T-cell (primary cell): ENCODE measurements at regions not wholly inside any gene's neighbourhood (a gene's known extent, or its start where the extent isn't known, plus 50 kb on each side); places are given as distances from the start of the nearest gene placed in this dataset.

Source experiments
- ATAC-seq, 4 experiments: fragments of 200-7000 bp in 3 of 4; fragments of 150-1000 bp in 1 of 4; cut with Tn5 transposase; replicated peaks in 1 of 4; 1 replicate in 3 of 4; 2 replicates in 1 of 4; pipeline ENCODE4 v1.10.0; 2021; ENCODE audit warnings: moderate library complexity in 3 of 4, mild to moderate bottlenecking in 2 of 4, moderate number of reproducible peaks in 1 of 4
- CTCF ChIA-PET, 2 donors: fragments of 300-600 bp; sonication (Branson Sonifier 250); formaldehyde crosslinking; loops; one replicate each; lab custom pipeline; 2022; ENCODE audit warnings: antibody characterized with exemption in 2 of 2; lab: Charles Lee
- POLR2A ChIA-PET, 2 donors: fragments of 300-600 bp; sonication (Branson Sonifier 250); formaldehyde crosslinking; loops; one replicate each; lab custom pipeline; 2022; ENCODE audit warnings: antibody characterized with exemption in 2 of 2; lab: Charles Lee
- DNase-seq, 35 experiments: peaks; one replicate each; pipeline versions ENCODE4 v3.0.0 to v3.0.0-alpha.2; 2013 to 2023
- H3K27ac ChIP-seq: one replicate; pipeline ENCODE4 v1.5.1; 2013; ENCODE audit warnings: low read length
- H3K27me3 ChIP-seq, 2 experiments: replicated peaks in 1 of 2; 1 replicate in 1 of 2; 2 replicates in 1 of 2; pipeline versions ENCODE4 v1.6.1 to v1.7.0; 2013; ENCODE audit warnings: low read length in 1 of 2, mixed read lengths in 1 of 2; ENCODE audit not compliant: control insufficient read depth in 2 of 2, insufficient read depth in 2 of 2; ENCODE audit errors: extremely low read depth in 1 of 2
- H3K36me3 ChIP-seq, 2 donors: 1 replicate in 1 of 2; 2 replicates in 1 of 2; pipeline versions ENCODE4 v1.6.1 to v1.7.0; 2013; ENCODE audit warnings: low read length in 1 of 2; ENCODE audit not compliant: control insufficient read depth in 2 of 2, insufficient read depth in 1 of 2; ENCODE audit errors: extremely low read depth in 1 of 2
- H3K4me1 ChIP-seq, 2 experiments: 1 replicate in 1 of 2; 2 replicates in 1 of 2; pipeline versions ENCODE4 v1.6.1 to v1.7.0; 2013; ENCODE audit warnings: low read length in 2 of 2, mixed read lengths in 1 of 2; ENCODE audit not compliant: insufficient read depth in 2 of 2, control insufficient read depth in 1 of 2; ENCODE audit errors: extremely low read depth in 1 of 2
- H3K4me3 ChIP-seq, 2 donors: 1 replicate in 1 of 2; 2 replicates in 1 of 2; pipeline versions ENCODE4 v1.5.1 to v1.7.0; 2013; ENCODE audit warnings: mild to moderate bottlenecking in 2 of 2, low read length in 1 of 2, moderate library complexity in 1 of 2; ENCODE audit not compliant: control insufficient read depth in 1 of 2; ENCODE audit errors: extremely low read depth in 1 of 2
- H3K9me3 ChIP-seq: 2 replicates; pipeline ENCODE4 v1.7.0; 2013
- H3K27ac Mint-ChIP-seq, 2 donors: one replicate each; pipeline ENCODE4 v1.8.0; 2020 to 2021; ENCODE audit warnings: mild to moderate bottlenecking in 2 of 2, mixed read lengths in 2 of 2
- H3K27me3 Mint-ChIP-seq, 2 donors: one replicate each; pipeline ENCODE4 v1.8.0; 2021 to 2022; ENCODE audit warnings: mixed read lengths in 2 of 2
- H3K36me3 Mint-ChIP-seq: one replicate; pipeline ENCODE4 v1.8.0; 2021; ENCODE audit warnings: mixed read lengths
- H3K4me1 Mint-ChIP-seq, 3 donors: one replicate each; pipeline ENCODE4 v1.8.0; 2020 to 2022; ENCODE audit warnings: mixed read lengths in 3 of 3, mild to moderate bottlenecking in 1 of 3
- H3K4me3 Mint-ChIP-seq, 3 donors: one replicate each; pipeline ENCODE4 v1.8.0; 2020 to 2022; ENCODE audit warnings: mild to moderate bottlenecking in 3 of 3, mixed read lengths in 3 of 3, moderate library complexity in 3 of 3
- H3K9me3 Mint-ChIP-seq, 3 donors: one replicate each; pipeline ENCODE4 v1.8.0; 2020 to 2022; ENCODE audit warnings: mixed read lengths in 3 of 3
- WGBS: methylation state at CpG from one replicate; pipeline ENCODE4 v1.1.5; 2013; ENCODE audit warnings: missing lambda C conversion rate; ENCODE audit not compliant: insufficient coverage; 5-methylcytosine and 5-hydroxymethylcytosine counted together

- no peak for ATAC-seq
- 79% methylated on average over 13 of the region's 13 CpGs for WGBS
- POLR2A ChIA-PET = no interaction called here
- no peaks in the 10 kb centered on the region for H3K4me1 Mint-ChIP-seq
- no peak overlapping the region for H3K4me3 ChIP-seq
- H3K4me3 Mint-ChIP-seq = no peak overlapping the region
- CTCF ChIA-PET = no interaction called here
- no peaks in the 10 kb centered on the region for H3K4me1 ChIP-seq
- no peaks in the 10 kb centered on the region for H3K9me3 Mint-ChIP-seq
- no peaks in the 10 kb centered on the region for H3K36me3 ChIP-seq
- H3K36me3 Mint-ChIP-seq = no peaks in the 10 kb centered on the region
- peaks cover 0 to 24% of the 10 kb centered on the region in 2 experiments for H3K27me3 ChIP-seq
- H3K27me3 Mint-ChIP-seq = peaks cover 10 to 30% of the 10 kb centered on the region in 2 donors
- no peak for DNase-seq
- no peak overlapping the region for H3K27ac ChIP-seq
- H3K9me3 ChIP-seq = no peaks in the 10 kb centered on the region
- no peak overlapping the region for H3K27ac Mint-ChIP-seq
These were observed 78.7 kb downstream of the ISG20 start for GRCh38 chr15:88717382-88718031.

GRCh38 chr15:88718731-88719130 lies 79.9 kb downstream of the ISG20 start:
- Histone ChIP-seq H3K9me3 (no peaks in the 10 kb centered on the region), H3K4me1 (no peaks in the 10 kb centered on the region), H3K27ac (no peak overlapping the region), H3K27me3 (peaks cover 0 to 24% of the 10 kb centered on the region in 2 experiments), H3K4me3 (no peak overlapping the region), H3K36me3 (no peaks in the 10 kb centered on the region)
- ATAC-seq (no peak), DNase-seq (no peak)
- peaks cover 0 to 6% (median 0%) of the 10 kb centered on the region in 3 donors for H3K9me3 Mint-ChIP-seq
- peaks cover 12 to 27% of the 10 kb centered on the region in 2 donors for H3K27me3 Mint-ChIP-seq
- CTCF ChIA-PET = no interaction called here
- H3K4me3 Mint-ChIP-seq = no peak overlapping the region
- no peak overlapping the region for H3K27ac Mint-ChIP-seq
- POLR2A ChIA-PET = no interaction called here
- no peaks in the 10 kb centered on the region for H3K4me1 Mint-ChIP-seq
- WGBS = no CpG with 5 or more reads among the region's 3 CpGs
- H3K36me3 Mint-ChIP-seq = no peaks in the 10 kb centered on the region

- Mint-ChIP-seq H3K27ac (no peak overlapping the region), H3K9me3 (peaks cover 0 to 6% (median 0%) of the 10 kb centered on the region in 3 donors), H3K4me3 (no peak overlapping the region), H3K27me3 (peaks cover 9 to 27% of the 10 kb centered on the region in 2 donors), H3K4me1 (no peaks in the 10 kb centered on the region), H3K36me3 (no peaks in the 10 kb centered on the region)
- no peaks in the 10 kb centered on the region for H3K9me3 ChIP-seq
- H3K36me3 ChIP-seq = no peaks in the 10 kb centered on the region
- CTCF ChIA-PET = no interaction called here
- no peak for DNase-seq
- H3K27me3 ChIP-seq = peaks cover 0 to 20% of the 10 kb centered on the region in 2 experiments
- H3K4me3 ChIP-seq = no peak overlapping the region
- no peak for ATAC-seq
- POLR2A ChIA-PET = no interaction called here
- H3K4me1 ChIP-seq = no peaks in the 10 kb centered on the region
- no peak overlapping the region for H3K27ac ChIP-seq
- 93% methylated on average over 7 of the region's 7 CpGs for WGBS
These were observed 80.8 kb downstream of the ISG20 start for GRCh38 chr15:88719654-88720053.

DNA sequence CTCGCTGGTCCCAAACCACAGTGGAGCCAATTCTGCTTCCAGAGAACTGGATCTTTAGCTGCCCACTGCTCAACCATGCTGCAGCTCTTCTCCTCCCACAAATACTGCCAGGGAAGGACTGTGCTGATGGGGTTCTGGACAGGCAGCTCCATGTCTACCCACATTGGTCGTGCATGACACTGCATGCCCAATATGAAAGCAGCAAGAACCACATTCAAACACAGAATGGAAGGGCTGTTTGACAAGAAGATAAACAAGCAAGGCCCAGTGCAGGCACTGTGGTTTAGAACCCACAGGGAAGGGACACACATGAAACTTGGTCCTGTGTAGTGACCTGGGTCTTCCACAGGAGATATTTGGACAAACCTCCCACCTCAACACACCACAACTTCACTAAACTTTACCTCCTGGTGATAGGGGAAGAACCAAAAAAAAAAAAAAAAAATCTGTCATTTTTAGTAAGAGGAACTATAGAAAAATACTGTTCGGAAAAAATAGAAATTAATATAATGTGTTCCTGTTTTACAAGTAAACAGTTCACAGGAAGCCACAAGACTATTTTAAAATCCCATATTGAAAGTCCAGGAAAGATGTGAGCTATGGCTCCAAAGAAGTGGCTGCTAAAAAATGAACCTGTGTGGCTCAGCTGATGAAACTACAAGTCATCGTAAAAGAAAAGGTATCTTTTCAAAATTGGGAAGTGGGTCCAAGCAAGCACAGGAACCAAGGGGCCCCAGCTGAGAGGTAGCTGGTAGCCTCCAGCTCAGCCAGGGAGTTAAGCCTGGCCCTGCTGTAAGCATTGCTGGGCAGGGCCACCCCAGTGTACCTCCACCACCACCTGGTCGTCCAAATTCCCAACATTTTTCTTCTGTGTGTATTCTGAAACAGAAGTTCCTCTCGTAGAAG lies 77.7 kb upstream of the ACAN start:
- ChIA-PET POLR2A (no interaction called here), CTCF (no interaction called here)
- Mint-ChIP-seq H3K4me1 (no peaks in the 10 kb centered on the region), H3K9me3 (peaks cover 0 to 6% (median 0%) of the 10 kb centered on the region in 3 donors), H3K4me3 (no peak overlapping the region), H3K27ac (no peak overlapping the region), H3K36me3 (no peaks in the 10 kb centered on the region), H3K27me3 (peaks cover 13 to 18% of the 10 kb centered on the region in 2 donors)
- Histone ChIP-seq H3K36me3 (no peaks in the 10 kb centered on the region), H3K9me3 (no peaks in the 10 kb centered on the region), H3K27ac (no peak overlapping the region), H3K4me1 (no peaks in the 10 kb centered on the region), H3K4me3 (no peak overlapping the region), H3K27me3 (peaks cover 0 to 11% of the 10 kb centered on the region in 2 experiments)
- no peak for DNase-seq
- ATAC-seq = no peak
- WGBS = 67% methylated on average over 1 of the region's 6 CpGs

DNA sequence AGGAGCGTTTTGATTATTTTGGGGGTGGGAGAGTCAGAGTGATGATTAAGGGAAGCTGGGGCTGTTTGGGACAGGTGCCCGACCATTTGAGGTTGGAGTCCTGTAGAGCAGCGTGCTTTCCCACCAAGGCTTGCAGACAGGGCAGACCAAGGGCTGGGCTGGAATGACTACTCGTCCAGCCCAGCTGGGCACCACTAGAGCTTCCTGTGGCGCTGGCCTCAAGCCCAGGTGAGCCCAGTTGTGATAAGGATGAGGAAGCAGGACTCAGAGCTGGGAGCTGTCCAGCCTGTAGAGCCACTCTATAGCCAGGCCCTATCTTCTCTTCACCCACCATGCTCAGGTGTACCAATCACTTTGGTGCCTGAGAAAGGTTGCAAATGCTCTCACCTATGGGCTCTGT lies 75.8 kb upstream of the ACAN start:
- peaks cover 0 to 6% (median 0%) of the 10 kb centered on the region in 3 donors for H3K9me3 Mint-ChIP-seq
- Histone ChIP-seq H3K27ac (no peak overlapping the region), H3K4me3 (no peak overlapping the region), H3K9me3 (no peaks in the 10 kb centered on the region), H3K36me3 (no peaks in the 10 kb centered on the region), H3K27me3 (peaks cover 0 to 11% of the 10 kb centered on the region in 2 experiments), H3K4me1 (no peaks in the 10 kb centered on the region)
- ATAC-seq (no peak), DNase-seq (no peak)
- H3K36me3 Mint-ChIP-seq = no peaks in the 10 kb centered on the region
- WGBS = 91% methylated on average over 3 of the region's 5 CpGs
- ChIA-PET POLR2A (no interaction called here), CTCF (no interaction called here)
- no peak overlapping the region for H3K27ac Mint-ChIP-seq
- H3K4me1 Mint-ChIP-seq = no peaks in the 10 kb centered on the region
- no peak overlapping the region for H3K4me3 Mint-ChIP-seq
- peaks cover 10 to 13% of the 10 kb centered on the region in 2 donors for H3K27me3 Mint-ChIP-seq

GRCh38 chr15:88729581-88729980 lies 73.7 kb upstream of the ACAN start:
- no peak for DNase-seq
- no peaks in the 10 kb centered on the region for H3K36me3 ChIP-seq
- ChIA-PET CTCF (interaction anchor here in 1 of 2 donors (0.6 kb wide), 1 partner anchor 93 kb away, joined by 3 read pairs; no protein-coding TSS in a partner anchor), POLR2A (no interaction called here)
- ATAC-seq = no peak
- no peak overlapping the region for H3K27ac ChIP-seq
- Mint-ChIP-seq H3K27ac (no peak overlapping the region), H3K4me1 (no peaks in the 10 kb centered on the region), H3K4me3 (no peak overlapping the region), H3K36me3 (no peaks in the 10 kb centered on the region), H3K9me3 (no peaks in the 10 kb centered on the region), H3K27me3 (peaks cover 3 to 11% of the 10 kb centered on the region in 2 donors)
- no peaks in the 10 kb centered on the region for H3K4me1 ChIP-seq
- no peaks in the 10 kb centered on the region for H3K9me3 ChIP-seq
- WGBS = 100% methylated on average over 2 of the region's 2 CpGs
- peaks cover 0 to 10% of the 10 kb centered on the region in 2 experiments for H3K27me3 ChIP-seq
- no peak overlapping the region for H3K4me3 ChIP-seq
